WTC11 (cell line): ENCODE measurements at regions not wholly inside any gene's neighbourhood (a gene's known extent, or its start where the extent isn't known, plus 50 kb on each side); places are given as distances from the start of the nearest gene placed in this dataset.

Experiments
- ATAC-seq: fragments of 200-7000 bp; cut with Tn5 transposase; 2 replicates; pipeline ENCODE4 v1.10.0; 2021; ENCODE audit warnings: mild to moderate bottlenecking, moderate library complexity
- CTCF ChIA-PET: fragments of 300-600 bp; sonication (Branson Sonifier 250); formaldehyde crosslinking; loops from one replicate; lab custom pipeline; 2021; ENCODE audit warnings: antibody characterized with exemption; lab: Charles Lee
- POLR2A ChIA-PET: fragments of 350-600 bp; sonication (Branson Sonifier 250); formaldehyde crosslinking; loops from one replicate; lab custom pipeline; 2021; ENCODE audit warnings: antibody characterized with exemption; lab: Charles Lee
- DNase-seq: peaks from one replicate; pipeline ENCODE4 v3.0.0; 2021; ENCODE audit warnings: low spot score
- H3K27ac Mint-ChIP-seq: 2 replicates; pipeline ENCODE4 v1.8.0; 2021; ENCODE audit warnings: mixed read lengths
- H3K27me3 Mint-ChIP-seq: 2 replicates; pipeline ENCODE4 v1.8.0; 2021; ENCODE audit warnings: low read depth, mild to moderate bottlenecking, moderate library complexity, mixed read lengths
- H3K36me3 Mint-ChIP-seq: 2 replicates; pipeline ENCODE4 v1.8.0; 2021; ENCODE audit warnings: mixed read lengths
- H3K4me1 Mint-ChIP-seq: 2 replicates; pipeline ENCODE4 v1.8.0; 2022; ENCODE audit warnings: mixed read lengths
- H3K4me3 Mint-ChIP-seq: 2 replicates; pipeline ENCODE4 v1.8.0; 2021; ENCODE audit warnings: mild to moderate bottlenecking, moderate library complexity, mixed read lengths
- H3K9me3 Mint-ChIP-seq: 2 replicates; pipeline ENCODE4 v1.8.0; 2021; ENCODE audit warnings: mixed read lengths
- ATF3 ChIP-seq: sonication (generic); formaldehyde crosslinking; conservative IDR thresholded peaks from 2 replicates; pipeline ENCODE4 v1.8.1; 2022; ENCODE audit warnings: mild to moderate bottlenecking, missing genetic modification reagents
- CREM ChIP-seq: sonication (generic); formaldehyde crosslinking; IDR thresholded peaks from 2 replicates; pipeline ENCODE4 v1.8.1; 2022; ENCODE audit warnings: mild to moderate bottlenecking, missing genetic modification reagents, moderate library complexity
- CTCF ChIP-seq: fragments of 200-600 bp; IDR thresholded peaks from 2 replicates; pipeline ENCODE4 v1.8.0; 2022; ENCODE audit warnings: antibody characterized with exemption
- E2F4 ChIP-seq: sonication (generic); formaldehyde crosslinking; IDR thresholded peaks from 2 replicates; pipeline ENCODE4 v1.8.1; 2022; ENCODE audit warnings: low read depth, mild to moderate bottlenecking, moderate library complexity, missing genetic modification reagents, borderline replicate concordance
- GRHL2 ChIP-seq: fragments of 250-450 bp; sonication (Bioruptor Pico); IDR thresholded peaks from 2 replicates; pipeline ENCODE4 v1.8.0; 2022; ENCODE audit warnings: mild to moderate bottlenecking, moderate library complexity; ENCODE audit not compliant: insufficient replicate concordance, severe bottlenecking
- GTF2I ChIP-seq: fragments of 250-450 bp; sonication (Bioruptor Pico); conservative IDR thresholded peaks from 2 replicates; pipeline ENCODE4 v1.4.0; 2021; ENCODE audit warnings: mild to moderate bottlenecking
- IRF2 ChIP-seq: sonication (generic); formaldehyde crosslinking; IDR thresholded peaks from 2 replicates; pipeline ENCODE4 v1.8.0; 2022; ENCODE audit warnings: low read depth, missing genetic modification reagents, borderline replicate concordance
- MLX ChIP-seq: sonication (generic); formaldehyde crosslinking; IDR thresholded peaks from 2 replicates; pipeline ENCODE4 v1.8.1; 2023; ENCODE audit warnings: mild to moderate bottlenecking, missing genetic modification reagents, moderate library complexity
- MYBL2 ChIP-seq: sonication (generic); formaldehyde crosslinking; IDR thresholded peaks from 2 replicates; pipeline ENCODE4 v1.8.1; 2023; ENCODE audit warnings: mild to moderate bottlenecking, moderate library complexity, missing genetic modification reagents
- NFE2L1 ChIP-seq: sonication (generic); formaldehyde crosslinking; IDR thresholded peaks from 2 replicates; pipeline ENCODE4 v1.8.1; 2023; ENCODE audit warnings: missing genetic modification reagents
- NR3C1 ChIP-seq: sonication (generic); formaldehyde crosslinking; conservative IDR thresholded peaks from 2 replicates; pipeline ENCODE4 v1.8.1; 2023; ENCODE audit warnings: low read depth, mild to moderate bottlenecking, missing genetic modification reagents
- OVOL2 ChIP-seq: fragments of 250-450 bp; sonication (Bioruptor Pico); IDR thresholded peaks from 2 replicates; pipeline ENCODE4 v1.9.0; 2021; ENCODE audit warnings: mild to moderate bottlenecking, borderline replicate concordance
- PRRX2 ChIP-seq: fragments of 250-450 bp; sonication (Bioruptor Pico); IDR thresholded peaks from 2 replicates; pipeline ENCODE4 v1.8.0; 2021; ENCODE audit warnings: mild to moderate bottlenecking
- SOX15 ChIP-seq: fragments of 250-450 bp; sonication (Bioruptor Pico); IDR thresholded peaks from 2 replicates; pipeline ENCODE4 v1.9.0; 2021; ENCODE audit warnings: mild to moderate bottlenecking
- SP1 ChIP-seq: sonication (generic); formaldehyde crosslinking; conservative IDR thresholded peaks from 2 replicates; pipeline ENCODE4 v1.8.1; 2022; ENCODE audit warnings: missing genetic modification reagents
- TP53 ChIP-seq: sonication (generic); formaldehyde crosslinking; IDR thresholded peaks from 2 replicates; pipeline ENCODE4 v1.8.1; 2023; ENCODE audit warnings: mild to moderate bottlenecking, missing genetic modification reagents
- USF1 ChIP-seq: sonication (generic); formaldehyde crosslinking; IDR thresholded peaks from 2 replicates; pipeline ENCODE4 v1.8.0; 2022; ENCODE audit warnings: mild to moderate bottlenecking, missing genetic modification reagents
- ZNF317 ChIP-seq: sonication (generic); formaldehyde crosslinking; IDR thresholded peaks from 2 replicates; pipeline ENCODE4 v1.8.1; 2023; ENCODE audit warnings: low read depth, mild to moderate bottlenecking, moderate library complexity, missing genetic modification reagents, borderline replicate concordance
- ZNF671 ChIP-seq: fragments of 250-450 bp; sonication (Bioruptor Pico); IDR thresholded peaks from 2 replicates; pipeline ENCODE4 v1.8.0; 2021; ENCODE audit warnings: mild to moderate bottlenecking

GRCh38 chr2:42929546-42930024 is 137.2 kb upstream of the HAAO start:
- DNase-seq (no peak), ATAC-seq (no peak)
- H3K9me3 Mint-ChIP-seq: no peaks in the 10 kb centered on the region
- H3K4me3 Mint-ChIP-seq: no peak overlapping the region
- TF ChIP-seq CTCF: 0 out of 2 replicates have a peak, but pooled peaks have one; percentile 12
- no peak for TF ChIP-seq NFE2L1 (CRISPR knock-in tag)
- no peak for TF ChIP-seq CREM
- CTCF ChIA-PET: interaction anchor here (0.6 to 1.9 kb wide), 27 partner anchors 8 to 292 kb away, joined by 3 to 15 read pairs (median 4); no protein-coding TSS in a partner anchor
- H3K4me1 Mint-ChIP-seq: peaks cover 66% of the 10 kb centered on the region
- H3K27me3 Mint-ChIP-seq: no peaks in the 10 kb centered on the region; the same call in 1 of the 2 replicates
- POLR2A ChIA-PET: interaction anchor here (0.6 kb wide), 1 partner anchor 387 kb away, joined by 3 read pairs; no protein-coding TSS in a partner anchor
- no peaks in the 10 kb centered on the region for H3K36me3 Mint-ChIP-seq
- H3K27ac Mint-ChIP-seq: peak overlapping the region; percentile 85; the same call in 1 of the 2 replicates

GRCh38 chr2:42928692-42929545 is 136.5 kb upstream of the HAAO start:
- no peaks in the 10 kb centered on the region; the same call in 1 of the 2 replicates for H3K27me3 Mint-ChIP-seq
- CTCF ChIA-PET: interaction anchor here (0.6 to 1.9 kb wide), 27 partner anchors 9 to 293 kb away, joined by 3 to 15 read pairs (median 4); no protein-coding TSS in a partner anchor
- DNase-seq (peak; percentile 73), ATAC-seq (peak; percentile 62)
- peak; percentile 63 for TF ChIP-seq CTCF
- TF ChIP-seq NR3C1: no peak
- peaks cover 73% of the 10 kb centered on the region for H3K4me1 Mint-ChIP-seq
- no peaks in the 10 kb centered on the region for H3K9me3 Mint-ChIP-seq
- H3K27ac Mint-ChIP-seq: peak overlapping the region; percentile 68; the same call in 1 of the 2 replicates
- no peaks in the 10 kb centered on the region for H3K36me3 Mint-ChIP-seq
- POLR2A ChIA-PET: no interaction called here
- no peak overlapping the region for H3K4me3 Mint-ChIP-seq

GRCh38 chr2:42928161-42928691 is 135.8 kb upstream of the HAAO start:
- ATAC-seq (no peak), DNase-seq (no peak)
- H3K27ac Mint-ChIP-seq: peak overlapping the region; percentile 68; the same call in 1 of the 2 replicates
- ChIA-PET POLR2A (no interaction called here), CTCF (interaction anchor here (1.0 to 1.6 kb wide), 3 partner anchors 14 to 96 kb away, joined by 4 to 7 read pairs (median 4); no protein-coding TSS in a partner anchor)
- no peak overlapping the region for H3K4me3 Mint-ChIP-seq
- H3K36me3 Mint-ChIP-seq: no peaks in the 10 kb centered on the region
- peaks cover 78% of the 10 kb centered on the region for H3K4me1 Mint-ChIP-seq
- H3K27me3 Mint-ChIP-seq: no peaks in the 10 kb centered on the region; the same call in 1 of the 2 replicates
- TF ChIP-seq GRHL2 (CRISPR knock-in tag) (no peak), E2F4 (no peak), USF1 (CRISPR knock-in tag) (no peak), OVOL2 (CRISPR knock-in tag) (no peak), NR3C1 (no peak), ZNF671 (CRISPR knock-in tag) (no peak), ATF3 (CRISPR knock-in tag) (no peak), IRF2 (no peak), SP1 (no peak), SOX15 (CRISPR knock-in tag) (no peak), TP53 (CRISPR knock-in tag) (no peak), MYBL2 (no peak), GTF2I (CRISPR knock-in tag) (no peak), ZNF317 (CRISPR knock-in tag) (no peak), MLX (no peak), PRRX2 (CRISPR knock-in tag) (no peak)
- H3K9me3 Mint-ChIP-seq: no peaks in the 10 kb centered on the region
